Mesenchymal stem cell (in vitro differentiated cells and primary cell): ENCODE measurements at regions not wholly inside any gene's neighbourhood (a gene's known extent, or its start where the extent isn't known, plus 50 kb on each side); places are given as distances from the start of the nearest gene placed in this dataset.
"Not testable (repeated sequence)": the region's sequence is repeated elsewhere in the genome, so short reads cannot be mapped to it uniquely, and the experiment has no call there.

Experiments used
- DNase-seq: peaks from one replicate; pipeline ENCODE4 v3.0.0-alpha.2; 2013
- H2AFZ ChIP-seq: one replicate; pipeline ENCODE4 v1.6.1; 2013; ENCODE audit warnings: low read depth, mild to moderate bottlenecking, control low read depth, inconsistent platforms, low read length, moderate library complexity
- H2AK5ac ChIP-seq: 2 replicates; pipeline ENCODE4 v1.6.1; 2013; ENCODE audit warnings: low read length, moderate library complexity, mild to moderate bottlenecking, inconsistent platforms; ENCODE audit not compliant: severe bottlenecking
- H2BK120ac ChIP-seq: one replicate; pipeline ENCODE4 v1.6.1; 2013; ENCODE audit warnings: low read depth, mild to moderate bottlenecking, inconsistent platforms, low read length, moderate library complexity
- H2BK12ac ChIP-seq, 2 experiments: one replicate each; pipeline ENCODE4 v1.6.1; 2013; ENCODE audit warnings: inconsistent platforms in 2 of 2, low read length in 2 of 2, mild to moderate bottlenecking in 2 of 2, moderate library complexity in 2 of 2, control low read depth in 1 of 2
- H2BK15ac ChIP-seq: one replicate; pipeline ENCODE4 v1.6.1; 2013; ENCODE audit warnings: mild to moderate bottlenecking, low read depth, inconsistent platforms; ENCODE audit not compliant: poor library complexity, severe bottlenecking
- H2BK5ac ChIP-seq: 2 replicates; pipeline ENCODE4 v1.6.1; 2013; ENCODE audit warnings: low read depth, mild to moderate bottlenecking, low read length, control low read depth, inconsistent platforms; ENCODE audit not compliant: poor library complexity, severe bottlenecking
- H3K14ac ChIP-seq, 2 experiments: one replicate each; pipeline ENCODE4 v1.6.1; 2013; ENCODE audit warnings: inconsistent platforms in 2 of 2, low read length in 2 of 2, control low read depth in 1 of 2, mild to moderate bottlenecking in 1 of 2, moderate library complexity in 1 of 2
- H3K18ac ChIP-seq, 2 experiments: one replicate each; pipeline ENCODE4 v1.6.1; 2013; ENCODE audit warnings: inconsistent platforms in 2 of 2, low read length in 2 of 2, control low read depth in 1 of 2, low read depth in 1 of 2, mild to moderate bottlenecking in 1 of 2
- H3K23ac ChIP-seq, 2 experiments: one replicate each; pipeline ENCODE4 v1.6.1; 2013; ENCODE audit warnings: inconsistent platforms in 2 of 2, low read length in 2 of 2, mild to moderate bottlenecking in 2 of 2, moderate library complexity in 2 of 2, control low read depth in 1 of 2
- H3K27ac ChIP-seq: 2 replicates; pipeline ENCODE4 v1.5.1; 2013; ENCODE audit warnings: mild to moderate bottlenecking, moderate library complexity, low read length, control low read depth, inconsistent platforms; ENCODE audit not compliant: poor library complexity, severe bottlenecking
- H3K27me3 ChIP-seq, 2 experiments: 2 replicates each; pipeline versions ENCODE4 v1.6.1 to v1.7.0; 2013; ENCODE audit warnings: low read length in 2 of 2, mild to moderate bottlenecking in 2 of 2, moderate library complexity in 2 of 2, control low read depth in 1 of 2, inconsistent platforms in 1 of 2; ENCODE audit not compliant: control insufficient read depth in 1 of 2, insufficient read depth in 1 of 2
- H3K36me3 ChIP-seq, 2 experiments: 2 replicates each; pipeline versions ENCODE4 v1.6.1 to v1.7.0; 2013; ENCODE audit warnings: low read length in 2 of 2, control low read depth in 1 of 2, inconsistent platforms in 1 of 2, low read depth in 1 of 2, mild to moderate bottlenecking in 1 of 2; ENCODE audit not compliant: insufficient read depth in 2 of 2, control insufficient read depth in 1 of 2
- H3K4ac ChIP-seq, 2 experiments: one replicate each; pipeline ENCODE4 v1.6.1; 2013; ENCODE audit warnings: inconsistent platforms in 2 of 2, low read length in 2 of 2, mild to moderate bottlenecking in 2 of 2, moderate library complexity in 2 of 2, control low read depth in 1 of 2, low read depth in 1 of 2
- H3K4me1 ChIP-seq: 2 replicates; pipeline ENCODE4 v1.6.1; 2013; ENCODE audit warnings: low read depth, low read length, control low read depth; ENCODE audit not compliant: control insufficient read depth, insufficient read depth
- H3K4me2 ChIP-seq: 2 replicates; pipeline ENCODE4 v1.6.1; 2013; ENCODE audit warnings: low read length, mild to moderate bottlenecking, inconsistent platforms; ENCODE audit not compliant: poor library complexity, severe bottlenecking
- H3K4me3 ChIP-seq, 2 experiments: 2 replicates each; pipeline versions ENCODE4 v1.5.1 to v1.7.0; 2013; ENCODE audit warnings: low read length in 2 of 2, mild to moderate bottlenecking in 2 of 2, control low read depth in 1 of 2, low read depth in 1 of 2; ENCODE audit not compliant: insufficient read depth in 1 of 2
- H3K79me1 ChIP-seq: replicated peaks from 2 replicates; pipeline ENCODE4 v1.6.1; 2013; ENCODE audit warnings: mild to moderate bottlenecking, control low read depth, low read length, inconsistent platforms; ENCODE audit not compliant: poor library complexity, severe bottlenecking
- H3K9ac ChIP-seq: 2 replicates; pipeline ENCODE4 v1.7.0; 2013; ENCODE audit warnings: mild to moderate bottlenecking, low read length, moderate library complexity
- H3K9me3 ChIP-seq: 2 replicates; pipeline ENCODE4 v1.7.0; 2013; ENCODE audit warnings: mild to moderate bottlenecking, low read length; ENCODE audit not compliant: control insufficient read depth
- H4K8ac ChIP-seq: one replicate; pipeline ENCODE4 v1.6.1; 2013; ENCODE audit warnings: inconsistent platforms, mild to moderate bottlenecking, low read length, moderate library complexity
- H4K91ac ChIP-seq: one replicate; pipeline ENCODE4 v1.6.1; 2013; ENCODE audit warnings: mild to moderate bottlenecking, low read length, inconsistent platforms
- WGBS: methylation state at CpG from one replicate; pipeline ENCODE4 v1.1.7; 2013; ENCODE audit warnings: mixed read lengths; 5-methylcytosine and 5-hydroxymethylcytosine counted together

DNA sequence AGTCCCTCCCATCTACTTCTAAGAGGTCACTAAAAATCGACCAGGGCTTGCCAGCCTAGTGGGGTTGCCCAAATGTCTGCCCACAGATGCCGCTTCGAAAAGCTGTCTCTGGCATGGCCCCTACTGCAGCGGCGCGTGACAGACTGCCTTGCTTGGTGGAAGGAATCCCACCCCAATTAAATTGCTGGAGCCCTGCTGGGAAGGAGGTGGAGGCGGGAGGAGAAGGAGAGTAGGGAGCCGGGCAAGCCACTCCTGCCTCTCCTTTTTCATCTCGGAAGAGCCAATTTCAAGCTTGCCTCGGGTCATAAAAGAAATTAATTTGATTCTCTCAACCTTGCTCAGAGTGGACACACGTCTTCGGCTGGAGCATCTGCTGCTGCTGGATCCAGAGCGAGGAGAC is 106.0 kb downstream of the NPIPA8 start:
- H3K23ac ChIP-seq, H2BK120ac ChIP-seq, H3K36me3 ChIP-seq, H3K79me1 ChIP-seq, H3K27ac ChIP-seq, H3K4me1 ChIP-seq, H3K14ac ChIP-seq, H4K91ac ChIP-seq, H2BK5ac ChIP-seq, H4K8ac ChIP-seq, H3K9me3 ChIP-seq, H3K4me2 ChIP-seq, DNase-seq, H3K18ac ChIP-seq, H2BK15ac ChIP-seq, H3K4me3 ChIP-seq, H3K27me3 ChIP-seq, H2AK5ac ChIP-seq, H3K9ac ChIP-seq, H2AFZ ChIP-seq, H3K4ac ChIP-seq, H2BK12ac ChIP-seq: not testable (repeated sequence)
- 58% methylated on average over 4 of the region's 13 CpGs for WGBS

DNA sequence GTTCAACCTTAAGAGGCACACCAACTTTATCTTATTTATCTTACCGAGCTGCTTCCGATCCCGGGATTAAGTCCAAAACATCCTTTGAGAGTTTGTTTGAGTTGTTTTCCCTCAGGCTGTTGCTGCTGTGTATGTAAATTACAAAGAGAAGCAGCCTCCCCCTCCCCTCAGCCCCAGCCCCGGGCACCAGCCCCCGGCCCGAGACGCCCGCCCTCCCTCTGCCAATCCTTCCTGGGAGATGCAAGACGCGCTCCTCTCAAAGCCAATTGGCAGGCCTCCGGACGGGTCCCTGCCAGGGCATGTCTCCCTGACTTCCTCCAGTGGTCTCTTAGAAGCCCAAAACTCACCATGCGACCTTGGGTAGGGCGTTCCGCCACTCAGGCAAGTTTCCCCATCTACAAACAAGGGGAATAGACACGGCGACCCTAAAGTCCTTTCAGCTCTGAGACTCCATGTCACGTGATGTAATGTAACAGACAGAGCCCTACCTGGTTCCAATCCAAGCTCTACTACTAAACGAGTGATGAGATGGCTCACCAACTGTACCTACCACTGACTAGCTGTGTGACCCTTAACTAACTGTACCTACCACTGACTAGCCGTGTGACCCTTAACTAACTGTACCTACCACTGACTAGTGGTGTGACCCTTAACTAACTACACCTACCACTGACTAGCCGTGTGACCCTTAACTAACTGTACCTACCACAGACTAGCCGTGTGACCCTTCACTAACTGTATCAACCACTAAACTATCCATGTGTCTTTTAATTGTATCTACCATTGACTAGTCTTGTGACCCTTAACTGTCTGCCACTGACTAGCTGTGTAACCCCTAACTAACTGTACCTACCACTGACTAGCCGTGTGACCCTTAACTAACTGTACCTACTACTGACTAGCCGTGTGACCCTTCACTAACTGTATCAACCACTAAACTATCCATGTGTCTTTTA is 114.2 kb downstream of the NPIPA8 start:
- not testable (repeated sequence) for H2BK15ac ChIP-seq, H3K27me3 ChIP-seq, H3K27ac ChIP-seq, H3K4me3 ChIP-seq, H3K9me3 ChIP-seq, DNase-seq, H3K4me1 ChIP-seq, H3K9ac ChIP-seq, H2AK5ac ChIP-seq, H3K14ac ChIP-seq, H3K4ac ChIP-seq, H3K4me2 ChIP-seq, H3K79me1 ChIP-seq, H3K18ac ChIP-seq, H2BK5ac ChIP-seq, H2BK120ac ChIP-seq, H2BK12ac ChIP-seq, H4K8ac ChIP-seq, H3K36me3 ChIP-seq, H2AFZ ChIP-seq, H4K91ac ChIP-seq, H3K23ac ChIP-seq
- WGBS: 75% methylated on average over 5 of the region's 24 CpGs

DNA sequence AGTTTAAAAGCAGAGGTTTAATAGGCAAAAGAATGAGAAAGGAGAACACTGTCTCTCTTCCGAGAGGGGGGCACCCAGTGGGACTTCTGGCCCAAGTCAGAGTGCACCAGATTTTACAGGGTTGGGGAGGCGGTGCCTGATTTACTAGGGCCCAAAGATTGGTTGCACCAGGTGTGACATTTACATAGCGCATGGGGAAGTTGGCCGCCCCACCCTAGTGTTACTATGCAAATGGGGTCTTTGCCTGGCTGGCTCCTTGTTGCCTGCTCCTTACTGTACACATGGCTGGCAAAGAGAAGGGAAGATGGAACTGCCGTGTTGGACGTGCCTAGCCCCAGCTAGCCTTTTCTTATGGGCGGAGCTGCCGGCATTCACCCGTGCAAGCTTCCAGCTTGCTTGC is 118.8 kb downstream of the NPIPA8 start:
- WGBS: no CpG with 5 or more reads among the region's 9 CpGs

DNA sequence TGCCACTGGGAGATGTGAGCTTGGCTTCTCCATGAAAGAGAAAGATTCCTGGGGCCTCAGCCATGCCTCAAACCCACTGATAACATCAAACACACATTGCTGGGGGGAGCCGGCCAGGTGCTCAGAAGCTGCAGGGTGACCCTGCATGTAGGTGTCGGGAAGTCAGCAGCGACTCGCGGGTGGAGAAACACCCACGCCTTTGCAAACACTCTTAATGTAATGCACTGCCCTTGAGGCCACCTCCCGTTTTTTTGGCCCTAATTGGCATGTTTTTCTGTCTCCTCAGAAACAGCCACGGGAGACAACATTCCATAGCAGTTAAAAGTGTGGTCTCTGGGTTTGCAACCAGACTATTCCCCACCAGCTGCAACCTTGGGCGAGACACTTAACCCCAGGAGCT is 119.7 kb downstream of the NPIPA8 start:
- not testable (repeated sequence) for H3K36me3 ChIP-seq, H2BK120ac ChIP-seq, H3K9me3 ChIP-seq, DNase-seq, H3K4ac ChIP-seq, H3K9ac ChIP-seq, H2AK5ac ChIP-seq, H2BK15ac ChIP-seq, H4K8ac ChIP-seq, H3K4me3 ChIP-seq, H2AFZ ChIP-seq, H3K4me1 ChIP-seq, H3K4me2 ChIP-seq, H3K23ac ChIP-seq, H3K18ac ChIP-seq, H2BK5ac ChIP-seq, H3K27me3 ChIP-seq, H3K79me1 ChIP-seq, H4K91ac ChIP-seq, H3K14ac ChIP-seq, H2BK12ac ChIP-seq, H3K27ac ChIP-seq
- whole genome bisulfite sequencing: no CpG with 5 or more reads among the region's 9 CpGs

More for the DNA sequence above, 118.8 kb downstream of the NPIPA8 start:
- not testable (repeated sequence) for H3K23ac ChIP-seq, H3K18ac ChIP-seq, H3K9me3 ChIP-seq, H3K14ac ChIP-seq, DNase-seq, H2BK120ac ChIP-seq, H3K79me1 ChIP-seq, H3K4ac ChIP-seq, H3K4me1 ChIP-seq, H2BK5ac ChIP-seq, H2AK5ac ChIP-seq, H3K27ac ChIP-seq, H3K9ac ChIP-seq, H2AFZ ChIP-seq, H3K4me2 ChIP-seq, H2BK12ac ChIP-seq, H3K36me3 ChIP-seq, H3K4me3 ChIP-seq, H4K8ac ChIP-seq, H3K27me3 ChIP-seq, H2BK15ac ChIP-seq, H4K91ac ChIP-seq
